ENCODE measurements at regions not wholly inside any gene's neighbourhood (a gene's known extent, or its start where the extent isn't known, plus 50 kb on each side); places are given as distances from the start of the nearest gene placed in this dataset.
"Not testable (repeated sequence)": the region's sequence is repeated elsewhere in the genome, so short reads cannot be mapped to it uniquely, and the experiment has no call there.

- no peak for DNase-seq (ENCODE audit: low read depth in 2 of 2)
Measured at GRCh38 chr3:8307545-8308110, 194.0 kb upstream of the LMCD1 start.

- no peak for DNase-seq (ENCODE audit: low read depth in 2 of 2)
Measured at GRCh38 chr3:8311321-8311720, 190.3 kb upstream of the LMCD1 start.

GRCh38 chr3:8312685-8313084, 188.9 kb upstream of the LMCD1 start:
- DNase-seq (ENCODE audit: low read depth in 2 of 2), result no peak

GRCh38 chr3:8313560-8314267, 187.9 kb upstream of the LMCD1 start:
- DNase-seq (ENCODE audit: low read depth in 2 of 2), result no peak

GRCh38 chr3:8315526-8315925, 186.1 kb upstream of the LMCD1 start:
- not testable (repeated sequence) for DNase-seq (ENCODE audit: low read depth in 2 of 2)

- no peak for DNase-seq (ENCODE audit: low read depth in 2 of 2)
Measured at GRCh38 chr3:8317661-8318649, 183.7 kb upstream of the LMCD1 start.

GRCh38 chr3:8319935-8320634, 181.5 kb upstream of the LMCD1 start:
- DNase-seq (ENCODE audit: low read depth in 2 of 2), result no peak

GRCh38 chr3:8320711-8321458, 180.7 kb upstream of the LMCD1 start:
- no peak for DNase-seq (ENCODE audit: low read depth in 2 of 2)

GRCh38 chr3:8324747-8325146, 176.9 kb upstream of the LMCD1 start:
- peak; percentile 14 to 22 for DNase-seq (ENCODE audit: low read depth in 2 of 2)

GRCh38 chr3:8325306-8325705, 176.3 kb upstream of the LMCD1 start:
- no peak for DNase-seq (ENCODE audit: low read depth in 2 of 2)

GRCh38 chr3:8325833-8326232, 175.8 kb upstream of the LMCD1 start:
- DNase-seq (ENCODE audit: low read depth in 2 of 2), result not testable (repeated sequence)

GRCh38 chr3:8327739-8328138, 173.9 kb upstream of the LMCD1 start:
- no peak for DNase-seq (ENCODE audit: low read depth in 2 of 2)

- DNase-seq (ENCODE audit: low read depth in 2 of 2), result no peak
Measured at GRCh38 chr3:8328967-8329366, 172.7 kb upstream of the LMCD1 start.

GRCh38 chr3:8329598-8329997, 172.0 kb upstream of the LMCD1 start:
- no peak for DNase-seq (ENCODE audit: low read depth in 2 of 2)

- DNase-seq (ENCODE audit: low read depth in 2 of 2), result no peak
Measured at GRCh38 chr3:8336456-8336855, 165.2 kb upstream of the LMCD1 start.

GRCh38 chr3:8338424-8338823, 163.2 kb upstream of the LMCD1 start:
- DNase-seq (ENCODE audit: low read depth in 2 of 2), result no peak

- no peak for DNase-seq (ENCODE audit: low read depth in 2 of 2)
Measured at GRCh38 chr3:8341821-8342247, 159.8 kb upstream of the LMCD1 start.

GRCh38 chr3:8343058-8343457, 158.6 kb upstream of the LMCD1 start:
- DNase-seq (ENCODE audit: low read depth in 2 of 2), result no peak

GRCh38 chr3:8345398-8345797, 156.2 kb upstream of the LMCD1 start:
- no peak for DNase-seq (ENCODE audit: low read depth in 2 of 2)

GRCh38 chr3:8348076-8348475, 153.5 kb upstream of the LMCD1 start:
- DNase-seq (ENCODE audit: low read depth in 2 of 2), result no peak

GRCh38 chr3:8352475-8352874, 149.1 kb upstream of the LMCD1 start:
- no peak for DNase-seq (ENCODE audit: low read depth in 2 of 2)
